Mucosa of descending colon (tissue), 3 donors: ENCODE measurements at regions not wholly inside any gene's neighbourhood (a gene's known extent, or its start where the extent isn't known, plus 50 kb on each side); places are given as distances from the start of the nearest gene placed in this dataset.

Experiments used
- ATAC-seq: fragments of 200-7000 bp; cut with Tn5 transposase; one replicate; pipeline ENCODE4 v1.9.1; 2020; ENCODE audit warnings: mild to moderate bottlenecking, moderate library complexity
- DNase-seq, 3 donors: peaks; one replicate each; pipeline ENCODE4 v3.0.0-alpha.2; 2020
- H3K36me3 ChIP-seq: fragments of 200-600 bp; one replicate; pipeline ENCODE4 v1.8.0; 2021; ENCODE audit warnings: low read depth, mild to moderate bottlenecking
- H3K4me1 ChIP-seq: fragments of 200-600 bp; one replicate; pipeline ENCODE4 v1.8.0; 2021; ENCODE audit warnings: low read depth, mild to moderate bottlenecking
- H3K4me3 ChIP-seq: fragments of 200-600 bp; one replicate; pipeline ENCODE4 v1.8.0; 2021; ENCODE audit warnings: mild to moderate bottlenecking
- H3K9me3 ChIP-seq: fragments of 200-600 bp; one replicate; pipeline ENCODE4 v1.8.0; 2021; ENCODE audit warnings: mild to moderate bottlenecking
- CTCF ChIP-seq: fragments of 200-600 bp; IDR thresholded peaks from one replicate; pipeline ENCODE4 v1.8.0; 2022; ENCODE audit warnings: antibody characterized with exemption, mild to moderate bottlenecking
- intact Hi-C, 2 donors: fragments of 100-400 bp; cut with DNase I in 1 of 2; cut with micrococcal nuclease in 1 of 2; formaldehyde crosslinking; loops; one replicate each; pipeline versions ENCODE4 v1.11.0 to v1.11.1; 2022; cut with DNase I, micrococcal nuclease
- donor health status: DM: no; HTN: no; CAD: no; lungs with moderate emphysema.
- donor health status: DM: no; HTN: no; CAD: no.
- donor health status: DM: no; HTN: yes; CAD: no.

DNA sequence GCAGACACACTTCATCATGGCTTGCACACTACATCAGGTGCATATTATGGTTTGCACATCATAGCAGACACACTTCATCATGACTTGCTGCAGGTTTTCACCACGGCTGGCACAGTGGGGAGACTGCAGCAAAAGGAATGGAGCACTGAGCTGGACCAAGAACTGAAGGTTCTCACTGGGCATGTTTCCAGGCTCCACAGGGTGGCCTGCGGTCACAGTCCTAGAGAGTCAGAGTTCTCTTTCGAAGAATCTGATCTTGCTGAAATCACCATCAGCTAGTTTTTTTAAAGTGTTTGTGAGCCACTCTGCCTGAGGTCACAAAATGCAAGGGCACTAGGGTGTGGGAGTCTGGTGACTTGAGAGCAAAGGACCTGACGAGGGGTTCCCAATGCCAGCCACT, 140.4 kb upstream of the NPY start:
- no peaks in the 10 kb centered on the region for H3K36me3 ChIP-seq
- no peak for TF ChIP-seq CTCF
- H3K9me3 ChIP-seq = no peaks in the 10 kb centered on the region
- ATAC-seq (no peak), DNase-seq (no peak)
- intact Hi-C loops = no loop called here
- H3K4me3 ChIP-seq = no peak overlapping the region
- H3K4me1 ChIP-seq = no peaks in the 10 kb centered on the region

GRCh38 chr7:24151944-24152343, 132.0 kb upstream of the NPY start:
- TF ChIP-seq CTCF = no peak
- Histone ChIP-seq H3K4me3 (no peak overlapping the region), H3K9me3 (no peaks in the 10 kb centered on the region), H3K36me3 (no peaks in the 10 kb centered on the region), H3K4me1 (no peaks in the 10 kb centered on the region)
- ATAC-seq (no peak), DNase-seq (no peak)
- intact Hi-C loops = no loop called here

GRCh38 chr7:24152356-24152755, 131.6 kb upstream of the NPY start:
- Histone ChIP-seq H3K4me1 (no peaks in the 10 kb centered on the region), H3K4me3 (no peak overlapping the region), H3K36me3 (no peaks in the 10 kb centered on the region), H3K9me3 (no peaks in the 10 kb centered on the region)
- TF ChIP-seq CTCF = no peak
- intact Hi-C loops = no loop called here
- ATAC-seq (peak; percentile 92), DNase-seq (peak in 1 of 3 donors; percentile 67)

- DNase-seq = peak in 2 of 3 donors; percentile 29 to 37
- intact Hi-C loops = no loop called here
- no peak for TF ChIP-seq CTCF
- Histone ChIP-seq H3K4me1 (no peaks in the 10 kb centered on the region), H3K4me3 (no peak overlapping the region), H3K9me3 (no peaks in the 10 kb centered on the region), H3K36me3 (no peaks in the 10 kb centered on the region)
- peak; percentile 86 for ATAC-seq
Observed at GRCh38 chr7:24152877-24153472, 131.0 kb upstream of the NPY start.

- no peak for ATAC-seq
- no peak for TF ChIP-seq CTCF
- no peaks in the 10 kb centered on the region for H3K4me1 ChIP-seq
- H3K4me3 ChIP-seq = no peak overlapping the region
- intact Hi-C loops = no loop called here
- no peaks in the 10 kb centered on the region for H3K9me3 ChIP-seq
- H3K36me3 ChIP-seq = no peaks in the 10 kb centered on the region
- no peak for DNase-seq
Observed at GRCh38 chr7:24157666-24158065, 126.3 kb upstream of the NPY start.

GRCh38 chr7:24158975-24159374, 125.0 kb upstream of the NPY start:
- H3K4me1 ChIP-seq = no peaks in the 10 kb centered on the region
- intact Hi-C loops = no loop called here
- no peaks in the 10 kb centered on the region for H3K9me3 ChIP-seq
- TF ChIP-seq CTCF = no peak
- DNase-seq (no peak), ATAC-seq (no peak)
- no peaks in the 10 kb centered on the region for H3K36me3 ChIP-seq
- no peak overlapping the region for H3K4me3 ChIP-seq
